HCT116 (cell line): ENCODE measurements at regions not wholly inside any gene's neighbourhood (a gene's known extent, or its start where the extent isn't known, plus 50 kb on each side); places are given as distances from the start of the nearest gene placed in this dataset.

Experiments used
- ATAC-seq: fragments of 200-7000 bp; cut with Tn5 transposase; 2 replicates; pipeline ENCODE4 v1.9.1; 2020; ENCODE audit warnings: mild to moderate bottlenecking, moderate library complexity
- BruUV-seq: library from RNA; stranded (reverse); fragments of 400-500 nt; replicated peaks from 2 replicates; lab custom pipeline; 2021; lab: Mats Ljungman, UMichigan
- CTCF ChIA-PET: fragments of 300-600 bp; sonication (Branson Sonifier 250); formaldehyde crosslinking; loops from one replicate; lab custom pipeline; 2021; ENCODE audit warnings: antibody characterized with exemption; lab: Charles Lee
- POLR2A ChIA-PET: fragments of 300-600, 350-600 bp; sonication (Branson Sonifier 250); formaldehyde crosslinking; loops from one replicate; lab custom pipeline; 2021; ENCODE audit warnings: antibody characterized with exemption; lab: Charles Lee
- RAD21 ChIA-PET, 2 experiments: fragments of 300-600 bp; sonication (Branson Sonifier 250); formaldehyde crosslinking; loops; one replicate each; lab custom pipeline; 2023; ENCODE audit warnings: low total read pairs in 2 of 2; ENCODE audit not compliant: uncharacterized antibody in 2 of 2, unreplicated experiment in 2 of 2, low non-redundant PET in 1 of 2; lab: Charles Lee
- DNase-seq: peaks from one replicate; pipeline ENCODE4 v3.0.0-alpha.2; 2010; ENCODE audit warnings: low read depth, low spot score
- H2AFZ ChIP-seq: fragments of 200-600 bp; shearing (Covaris generic), sonication (generic); 2 replicates; pipeline ENCODE4 v1.6.1; 2017; ENCODE audit warnings: low read depth, mixed run types, mixed read lengths, antibody characterized with exemption, low read length; ENCODE audit not compliant: poor library complexity, severe bottlenecking
- H3K27ac ChIP-seq: 2 replicates; pipeline ENCODE4 v1.5.1; 2012; ENCODE audit warnings: low read depth, low read length
- H3K27me3 ChIP-seq: fragments of 200-600 bp; sonication (generic); 2 replicates; pipeline ENCODE4 v1.6.1; 2016; ENCODE audit warnings: mixed run types, low read length, mixed read lengths; ENCODE audit not compliant: insufficient read depth
- H3K36me3 ChIP-seq, 2 experiments: fragments of 200-500 bp in 1 of 2; fragments of 200-600 bp in 1 of 2; sonication (Bioruptor generic) in 1 of 2; sonication (generic) in 1 of 2; 2 replicates each; pipeline versions ENCODE4 v1.5.1 to v1.6.1; 2014 to 2016; ENCODE audit warnings: low read length in 2 of 2, inconsistent platforms in 1 of 2, mixed read lengths in 1 of 2, mixed run types in 1 of 2; ENCODE audit not compliant: insufficient read depth in 2 of 2, control insufficient read depth in 1 of 2
- H3K4me1 ChIP-seq, 2 experiments: fragments of 200-600 bp in 1 of 2; sonication (generic) in 1 of 2; 2 replicates each; pipeline versions ENCODE4 v1.5.1 to v1.6.1; 2012 to 2017; ENCODE audit warnings: low read length in 2 of 2, inconsistent platforms in 1 of 2, mild to moderate bottlenecking in 1 of 2, mixed read lengths in 1 of 2, mixed run types in 1 of 2, moderate library complexity in 1 of 2; ENCODE audit not compliant: insufficient read depth in 2 of 2, control insufficient read depth in 1 of 2
- H3K4me2 ChIP-seq: fragments of 200-600 bp; sonication (generic); 2 replicates; pipeline ENCODE4 v1.6.1; 2017; ENCODE audit warnings: mixed run types, low read length, mixed read lengths
- H3K4me3 ChIP-seq, 2 experiments: fragments of 200-600 bp in 1 of 2; sonication (generic) in 1 of 2; replicated peaks in 1 of 2; 2 replicates each; pipeline ENCODE4 v1.5.1; 2011 to 2016; ENCODE audit warnings: low read length in 2 of 2, control low read depth in 1 of 2, low read depth in 1 of 2, mild to moderate bottlenecking in 1 of 2, mixed read lengths in 1 of 2, mixed run types in 1 of 2
- H3K79me2 ChIP-seq: fragments of 200-600 bp; sonication (generic); 2 replicates; pipeline ENCODE4 v1.6.1; 2017; ENCODE audit warnings: mild to moderate bottlenecking, mixed run types, low read length, moderate library complexity, mixed read lengths; ENCODE audit not compliant: insufficient read depth
- H3K9ac ChIP-seq: fragments of 200-600 bp; sonication (generic); 2 replicates; pipeline ENCODE4 v1.6.1; 2016; ENCODE audit warnings: low read length, mixed read lengths
- H3K9me2 ChIP-seq: fragments of 200-600 bp; sonication (generic), shearing (Covaris generic); 2 replicates; pipeline ENCODE4 v1.6.1; 2017; ENCODE audit warnings: mixed run types, mild to moderate bottlenecking, moderate library complexity; ENCODE audit not compliant: insufficient read depth
- H3K9me3 ChIP-seq, 2 experiments: fragments of 200-500 bp in 1 of 2; fragments of 200-600 bp in 1 of 2; sonication (Bioruptor generic) in 1 of 2; sonication (generic) in 1 of 2; 2 replicates each; pipeline ENCODE4 v1.6.1; 2014 to 2017; ENCODE audit warnings: low read length in 2 of 2, mixed read lengths in 2 of 2, inconsistent platforms in 1 of 2, low read depth in 1 of 2, mild to moderate bottlenecking in 1 of 2, mixed run types in 1 of 2, moderate library complexity in 1 of 2; ENCODE audit not compliant: control insufficient read depth in 1 of 2, insufficient read depth in 1 of 2
- H4K20me1 ChIP-seq: fragments of 200-600 bp; sonication (generic), shearing (Covaris generic); 2 replicates; pipeline ENCODE4 v1.6.1; 2017; ENCODE audit warnings: mixed run types, mild to moderate bottlenecking, moderate library complexity; ENCODE audit not compliant: insufficient read depth
- CEBPB ChIP-seq: IDR thresholded peaks from 2 replicates; pipeline ENCODE4 v1.6.1; 2012; ENCODE audit warnings: low read depth
- EZH2 ChIP-seq: fragments of 200-600 bp; sonication (generic); IDR thresholded peaks from 2 replicates; pipeline ENCODE4 v1.6.1; 2017; ENCODE audit warnings: antibody characterized with exemption, mixed run types
- RAD21 ChIP-seq: IDR thresholded peaks from 2 replicates; pipeline ENCODE4 v1.6.1; 2012; ENCODE audit warnings: low read depth, mild to moderate bottlenecking
- REST ChIP-seq: IDR thresholded peaks from 2 replicates; pipeline ENCODE4 v1.6.1; 2012; ENCODE audit warnings: low read depth
- SP1 ChIP-seq: IDR thresholded peaks from 2 replicates; pipeline ENCODE4 v1.6.1; 2012; ENCODE audit warnings: low read depth
- SRF ChIP-seq: IDR thresholded peaks from 2 replicates; pipeline ENCODE4 v1.6.1; 2012; ENCODE audit warnings: low read depth
- TCF7L2 ChIP-seq: IDR thresholded peaks from 2 replicates; pipeline ENCODE4 v1.7.0; 2011; ENCODE audit warnings: borderline replicate concordance, inconsistent platforms; ENCODE audit not compliant: insufficient read depth, insufficient read length; ENCODE audit errors: extremely low read depth
- YY1 ChIP-seq: IDR thresholded peaks from 2 replicates; pipeline ENCODE4 v1.6.1; 2011; ENCODE audit warnings: low read length, low read depth, moderate library complexity, mild to moderate bottlenecking; ENCODE audit not compliant: insufficient replicate concordance; ENCODE audit errors: extremely low read depth
- ZNF274 ChIP-seq: fragments of 200-500 bp; sonication (Bioruptor generic); IDR thresholded peaks from 2 replicates; pipeline ENCODE4 v1.6.1; 2014; ENCODE audit warnings: mild to moderate bottlenecking, low read depth, low read length, inconsistent platforms
- intact Hi-C: fragments of 100-400 bp; cut with micrococcal nuclease; formaldehyde crosslinking; loops from 2 replicates; pipeline ENCODE4 v1.10.0; 2022

GRCh38 chr10:114881417-114881816, 56.6 kb upstream of the TRUB1 start (continued):
- TF ChIP-seq SRF (no peak), CEBPB (no peak), EZH2 (no peak), REST (no peak), YY1 (no peak), SP1 (no peak), RAD21 (no peak)

GRCh38 chr10:114881901-114882300, 56.1 kb upstream of the TRUB1 start:
- no peak overlapping the region for H3K4me3 ChIP-seq
- no peaks in the 10 kb centered on the region for H3K36me3 ChIP-seq
- no peak overlapping the region for H3K4me2 ChIP-seq
- H3K79me2 ChIP-seq = no peaks in the 10 kb centered on the region
- peaks cover 0 to 17% of the 10 kb centered on the region in 2 experiments; a peak in 2 of 4 replicates for H3K4me1 ChIP-seq
- no peak overlapping the region for H2AFZ ChIP-seq
- H3K9me3 ChIP-seq = no peaks in the 10 kb centered on the region
- RAD21 ChIA-PET = no interaction called here
- no peaks in the 10 kb centered on the region for H3K27me3 ChIP-seq
- no peaks in the 10 kb centered on the region for H3K9me2 ChIP-seq
- CTCF ChIA-PET = interaction anchor here (0.9 to 1.8 kb wide), 3 partner anchors 9 to 410 kb away, joined by 3 to 6 read pairs (median 4); no protein-coding TSS in a partner anchor
- POLR2A ChIA-PET = no interaction called here
- BruUV-seq = no TSS peak
- intact Hi-C loops = no loop called here
- DNase-seq = no peak
- ATAC-seq = no peak
- TF ChIP-seq TCF7L2 (no peak), ZNF274 (no peak)
- H3K27ac ChIP-seq = no peak overlapping the region
- H4K20me1 ChIP-seq = no peaks in the 10 kb centered on the region
- H3K9ac ChIP-seq = no peak overlapping the region
